Spinal cord (tissue), 9 donors: ENCODE measurements at regions not wholly inside any gene's neighbourhood (a gene's known extent, or its start where the extent isn't known, plus 50 kb on each side); places are given as distances from the start of the nearest gene placed in this dataset.
A peak's percentile ranks its signal among the peaks of the same experiment; 100 is the strongest.

Experiments
- DNase-seq, 6 donors: peaks; one replicate each; pipeline versions ENCODE4 v3.0.0 to v3.0.0-alpha.2; 2013 to 2015; ENCODE audit warnings: low spot score in 6 of 6, low read depth in 4 of 6
- H3K27ac ChIP-seq: one replicate; pipeline ENCODE4 v1.5.1; 2013; ENCODE audit warnings: low read depth, low read length, control low read depth
- H3K27me3 ChIP-seq: one replicate; pipeline ENCODE4 v1.6.1; 2013; ENCODE audit warnings: low read length; ENCODE audit not compliant: control insufficient read depth, insufficient read depth
- H3K36me3 ChIP-seq: one replicate; pipeline ENCODE4 v1.6.1; 2013; ENCODE audit warnings: low read length; ENCODE audit not compliant: control insufficient read depth, insufficient read depth
- H3K4me1 ChIP-seq: one replicate; pipeline ENCODE4 v1.6.1; 2013; ENCODE audit warnings: low read length; ENCODE audit not compliant: control insufficient read depth, insufficient read depth
- H3K4me3 ChIP-seq: one replicate; pipeline ENCODE4 v1.5.1; 2013; ENCODE audit warnings: low read depth, low read length, control low read depth
- H3K9me3 ChIP-seq: one replicate; pipeline ENCODE4 v1.6.1; 2013; ENCODE audit warnings: low read length; ENCODE audit not compliant: control insufficient read depth, insufficient read depth
- WGBS: methylation state at CpG from one replicate; pipeline ENCODE4 v1.1.5; 2013; ENCODE audit warnings: missing lambda C conversion rate; ENCODE audit not compliant: insufficient coverage; 5-methylcytosine and 5-hydroxymethylcytosine counted together
- donor health status: healthy.

DNA sequence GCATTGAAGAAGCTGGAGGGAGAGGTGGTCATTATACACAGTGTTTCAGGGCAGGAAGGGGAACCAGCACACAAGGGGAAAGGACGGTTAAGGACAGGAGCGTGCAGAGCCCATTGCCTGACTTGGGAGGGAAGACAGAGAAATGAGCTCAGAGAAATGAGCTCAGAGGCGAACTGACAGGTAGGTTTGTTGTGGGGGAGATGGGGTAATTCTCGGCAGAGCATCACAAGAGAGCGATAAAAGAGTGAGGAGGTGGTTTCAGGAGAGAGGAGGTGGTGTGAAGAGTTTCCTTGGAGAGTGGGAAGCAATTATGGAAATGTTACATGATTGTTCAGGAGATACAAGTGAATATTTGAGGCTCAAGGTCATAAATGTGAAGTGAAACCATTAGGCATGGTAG, 61.0 kb downstream of the MRGPRX1 start:
- no peaks in the 10 kb centered on the region for H3K9me3 ChIP-seq
- H3K4me1 ChIP-seq, result no peaks in the 10 kb centered on the region
- DNase-seq, result no peak
- H3K27me3 ChIP-seq, result no peaks in the 10 kb centered on the region
- no peak overlapping the region for H3K4me3 ChIP-seq
- no peaks in the 10 kb centered on the region for H3K36me3 ChIP-seq
- H3K27ac ChIP-seq, result no peak overlapping the region
- 70% methylated on average over 5 of the region's 5 CpGs for WGBS

DNA sequence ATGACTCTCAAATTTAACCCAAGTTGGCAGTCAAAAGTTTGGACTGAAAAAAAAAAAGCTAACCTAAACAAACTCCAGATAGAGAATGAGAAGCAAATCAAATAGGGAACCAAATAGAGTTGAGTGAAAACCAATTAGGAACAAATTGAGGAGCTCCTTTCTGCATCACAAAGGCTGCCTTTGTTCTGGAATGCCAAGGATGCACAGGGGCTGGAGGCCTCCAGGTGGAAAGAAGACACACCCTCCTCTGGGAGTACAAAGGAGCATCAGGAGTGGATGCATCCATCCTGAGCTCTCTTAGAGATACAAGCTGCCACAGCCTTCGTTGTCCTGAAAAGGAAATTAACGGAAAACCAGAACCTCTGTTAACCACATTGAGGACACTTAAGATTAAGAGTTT, 73.3 kb downstream of the MRGPRX1 start:
- DNase-seq, result no peak
- no peaks in the 10 kb centered on the region for H3K4me1 ChIP-seq
- peaks cover 4% of the 10 kb centered on the region for H3K27me3 ChIP-seq
- WGBS, result no CpG with 5 or more reads among the region's 2 CpGs
- no peak overlapping the region for H3K4me3 ChIP-seq
- H3K27ac ChIP-seq, result no peak overlapping the region
- H3K36me3 ChIP-seq, result no peaks in the 10 kb centered on the region
- no peaks in the 10 kb centered on the region for H3K9me3 ChIP-seq

DNA sequence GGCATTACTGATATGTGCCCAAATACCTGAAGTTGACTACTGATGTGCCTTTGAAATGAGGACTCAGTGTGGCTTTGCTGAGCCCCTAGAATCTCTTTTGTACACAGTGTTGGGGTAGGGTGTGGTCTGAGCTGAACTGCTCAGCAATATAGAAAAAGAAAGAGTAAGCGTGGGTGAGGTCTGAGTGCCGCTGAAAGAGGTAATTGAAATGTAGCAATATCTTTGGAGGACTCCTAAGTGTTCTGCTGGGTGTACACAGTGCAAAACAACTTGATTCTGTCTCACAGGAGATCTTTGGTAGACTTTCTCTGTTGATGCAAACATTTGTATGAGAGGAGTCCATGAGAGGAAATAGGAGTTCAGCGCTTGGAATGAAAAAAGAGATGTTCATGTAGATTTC, 73.7 kb upstream of the PTPN5 start:
- H3K27me3 ChIP-seq, result peaks cover 4% of the 10 kb centered on the region
- H3K27ac ChIP-seq, result no peak overlapping the region
- WGBS, result 87% methylated on average over 3 of the region's 3 CpGs
- H3K4me1 ChIP-seq, result no peaks in the 10 kb centered on the region
- no peak overlapping the region for H3K4me3 ChIP-seq
- DNase-seq, result no peak
- H3K36me3 ChIP-seq, result no peaks in the 10 kb centered on the region
- H3K9me3 ChIP-seq, result no peaks in the 10 kb centered on the region

DNA sequence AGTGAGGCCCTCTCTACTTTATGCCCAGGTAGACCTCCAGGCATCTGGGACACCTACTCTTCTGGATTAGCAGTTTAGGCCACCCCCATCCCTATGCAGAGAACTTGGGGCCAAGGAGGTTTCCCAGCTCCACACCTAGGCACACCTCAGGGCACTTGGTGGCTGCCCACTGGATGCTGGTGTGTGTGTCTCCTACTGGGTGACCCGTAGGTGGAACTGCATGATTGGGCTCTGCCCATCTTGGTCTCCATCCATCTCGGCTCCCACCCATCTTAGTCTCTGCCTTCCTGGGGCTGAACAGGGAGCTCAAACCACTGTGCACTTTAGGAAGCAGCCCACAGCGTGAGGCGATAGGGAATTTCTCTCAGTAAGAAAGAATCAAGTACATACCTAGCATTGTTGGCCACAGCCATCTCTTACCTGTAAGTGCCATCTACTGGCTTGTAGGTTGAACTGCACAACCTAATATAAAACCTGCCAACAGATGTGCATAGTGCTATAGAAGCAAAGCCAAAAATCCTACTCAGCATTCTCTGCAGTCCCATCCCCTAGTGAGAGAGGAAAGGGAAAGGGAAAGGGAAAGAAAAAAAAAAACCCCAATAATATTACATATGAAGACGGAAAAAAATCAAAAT, 61.6 kb upstream of the PTPN5 start:
- Histone ChIP-seq H3K4me1 (no peaks in the 10 kb centered on the region), H3K36me3 (no peaks in the 10 kb centered on the region), H3K27ac (no peak overlapping the region), H3K4me3 (no peak overlapping the region), H3K27me3 (peaks cover 4% of the 10 kb centered on the region), H3K9me3 (peaks cover 4% of the 10 kb centered on the region)
- peak in 2 of 6 donors; percentile 4 to 68 for DNase-seq
- WGBS, result 42% methylated on average over 4 of the region's 5 CpGs

DNA sequence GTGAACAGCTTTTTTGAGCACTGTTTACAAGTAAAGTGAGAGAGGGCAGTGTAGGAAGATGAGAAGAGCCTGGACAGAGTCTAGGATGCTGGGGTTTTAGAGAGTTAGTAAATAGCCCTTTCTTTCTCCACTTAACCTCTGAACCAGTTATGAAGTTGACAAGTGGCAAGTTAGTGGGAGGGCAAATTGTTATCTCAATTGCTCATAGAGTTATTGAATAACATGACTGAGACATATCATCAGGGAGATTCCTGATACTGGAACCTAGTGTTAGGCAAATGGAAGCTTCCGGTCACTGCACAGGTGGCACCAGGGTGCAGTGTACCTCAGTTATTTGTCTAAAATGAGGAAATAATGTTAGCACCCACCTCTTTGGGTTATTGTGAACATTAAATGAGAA, 57.8 kb upstream of the PTPN5 start:
- WGBS, result 100% methylated on average over 1 of the region's 1 CpG
- no peak for DNase-seq
- no peak overlapping the region for H3K27ac ChIP-seq
- no peak overlapping the region for H3K4me3 ChIP-seq
- H3K4me1 ChIP-seq, result no peaks in the 10 kb centered on the region
- H3K36me3 ChIP-seq, result no peaks in the 10 kb centered on the region
- peaks cover under 1% of the 10 kb centered on the region for H3K9me3 ChIP-seq
- H3K27me3 ChIP-seq, result peaks cover 4% of the 10 kb centered on the region

DNA sequence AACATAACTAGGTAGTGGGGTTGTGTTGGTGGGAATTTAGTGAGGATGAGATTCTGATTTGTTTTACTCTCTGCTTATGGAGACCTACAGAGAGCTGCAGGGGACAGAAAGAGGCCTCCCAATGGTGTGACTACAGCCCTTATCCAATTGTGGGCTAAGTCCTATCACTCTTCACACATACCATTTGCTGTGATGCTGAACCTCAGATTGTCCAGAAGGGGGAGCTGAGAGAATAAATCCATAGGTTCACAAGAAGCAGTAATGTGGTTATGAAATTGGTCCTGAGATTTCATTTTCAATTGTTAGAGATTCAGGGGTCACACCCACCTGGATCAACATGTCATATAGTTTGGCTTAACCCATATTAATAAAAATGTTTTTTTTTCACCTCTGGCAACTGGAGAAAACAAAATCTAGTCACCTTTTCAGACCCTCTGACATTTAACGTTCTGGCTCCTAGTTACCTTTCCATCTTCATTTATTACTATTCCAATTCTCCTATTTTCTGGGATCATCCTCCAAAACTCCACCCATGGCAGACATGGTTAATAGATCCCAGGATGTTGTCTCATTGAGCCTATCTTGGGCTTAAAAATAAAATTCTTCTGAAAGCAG, 53.3 kb upstream of the PTPN5 start:
- no peak overlapping the region for H3K27ac ChIP-seq
- H3K4me3 ChIP-seq, result no peak overlapping the region
- DNase-seq, result peak in 2 of 6 donors; percentile 7 to 42
- H3K4me1 ChIP-seq, result no peaks in the 10 kb centered on the region
- H3K27me3 ChIP-seq, result peaks cover 4% of the 10 kb centered on the region
- H3K9me3 ChIP-seq, result no peaks in the 10 kb centered on the region
- 88% methylated on average over 1 of the region's 1 CpG for WGBS
- H3K36me3 ChIP-seq, result no peaks in the 10 kb centered on the region
